ENCODE measurements at regions not wholly inside any gene's neighbourhood (a gene's known extent, or its start where the extent isn't known, plus 50 kb on each side); places are given as distances from the start of the nearest gene placed in this dataset.

DNA sequence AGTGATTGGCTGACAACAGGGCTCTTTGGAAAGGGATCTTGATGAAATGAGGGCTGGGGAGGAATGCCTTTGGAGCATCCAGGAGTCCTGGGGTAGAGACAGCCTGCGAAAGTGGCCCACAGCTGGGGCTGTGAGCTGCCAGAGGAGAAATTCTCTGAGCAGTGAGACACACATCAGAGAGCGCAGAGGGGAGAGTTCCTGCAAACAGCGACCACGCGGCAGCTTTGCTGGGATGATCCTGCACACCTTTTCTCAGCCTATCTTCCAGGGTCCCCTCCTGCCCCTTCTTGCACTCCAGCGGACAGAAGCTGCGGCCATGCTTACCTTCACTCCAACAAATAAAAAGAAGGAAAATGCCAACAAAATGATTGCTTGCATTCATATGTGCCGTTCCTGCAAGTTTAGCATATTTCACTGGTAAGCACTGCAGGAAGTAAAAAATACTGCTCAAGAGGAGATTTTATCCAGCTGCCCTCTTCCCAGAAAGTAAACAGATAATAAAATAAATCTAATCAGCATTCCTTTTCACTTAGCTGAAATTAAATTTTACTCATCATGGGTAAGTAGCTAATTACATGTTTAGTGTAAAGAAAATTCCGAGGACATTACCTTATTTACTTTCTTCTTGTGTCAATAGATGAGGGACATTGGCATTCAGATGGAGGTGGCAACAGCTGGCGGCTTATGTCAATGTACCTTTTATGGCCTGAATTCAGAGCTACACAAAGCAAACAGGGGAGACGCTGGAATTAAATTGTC lies 339.9 kb upstream of the ARID1B start:
- H3K27ac ChIP-seq = peak overlapping the region; percentile 59
- H3K4me3 ChIP-seq (ENCODE audit: low read depth, low read length) = no peak overlapping the region
- TF ChIP-seq, protein P1, sequence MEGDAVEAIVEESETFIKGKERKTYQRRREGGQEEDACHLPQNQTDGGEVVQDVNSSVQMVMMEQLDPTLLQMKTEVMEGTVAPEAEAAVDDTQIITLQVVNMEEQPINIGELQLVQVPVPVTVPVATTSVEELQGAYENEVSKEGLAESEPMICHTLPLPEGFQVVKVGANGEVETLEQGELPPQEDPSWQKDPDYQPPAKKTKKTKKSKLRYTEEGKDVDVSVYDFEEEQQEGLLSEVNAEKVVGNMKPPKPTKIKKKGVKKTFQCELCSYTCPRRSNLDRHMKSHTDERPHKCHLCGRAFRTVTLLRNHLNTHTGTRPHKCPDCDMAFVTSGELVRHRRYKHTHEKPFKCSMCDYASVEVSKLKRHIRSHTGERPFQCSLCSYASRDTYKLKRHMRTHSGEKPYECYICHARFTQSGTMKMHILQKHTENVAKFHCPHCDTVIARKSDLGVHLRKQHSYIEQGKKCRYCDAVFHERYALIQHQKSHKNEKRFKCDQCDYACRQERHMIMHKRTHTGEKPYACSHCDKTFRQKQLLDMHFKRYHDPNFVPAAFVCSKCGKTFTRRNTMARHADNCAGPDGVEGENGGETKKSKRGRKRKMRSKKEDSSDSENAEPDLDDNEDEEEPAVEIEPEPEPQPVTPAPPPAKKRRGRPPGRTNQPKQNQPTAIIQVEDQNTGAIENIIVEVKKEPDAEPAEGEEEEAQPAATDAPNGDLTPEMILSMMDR (IDR thresholded peaks at IDR 0.05; ENCODE audit: low read depth, low read length) = no peak
- H3K9me3 ChIP-seq (ENCODE audit: severe bottlenecking) = peaks cover 6% of the 10 kb centered on the region
- no peaks in the 10 kb centered on the region for H3K27me3 ChIP-seq (ENCODE audit: insufficient read depth, low read depth, severe bottlenecking)
- no peak for DNase-seq
- H3K36me3 ChIP-seq = no peaks in the 10 kb centered on the region

- no peak overlapping the region for H3K27ac ChIP-seq
- H3K4me3 ChIP-seq (ENCODE audit: low read depth, low read length) = no peak overlapping the region
- TF ChIP-seq, protein P1 (IDR thresholded peaks at IDR 0.05; ENCODE audit: low read depth, low read length) = no peak
- no peaks in the 10 kb centered on the region for H3K27me3 ChIP-seq (ENCODE audit: insufficient read depth, low read depth, severe bottlenecking)
- no peaks in the 10 kb centered on the region for H3K9me3 ChIP-seq (ENCODE audit: severe bottlenecking)
- DNase-seq = no peak
- H3K36me3 ChIP-seq = no peaks in the 10 kb centered on the region
Observed at GRCh38 chr6:156434795-156435190, 342.4 kb upstream of the ARID1B start.

GRCh38 chr6:156434049-156434794 lies 343.0 kb upstream of the ARID1B start:
- Histone ChIP-seq H3K9me3 (ENCODE audit: severe bottlenecking) (no peaks in the 10 kb centered on the region), H3K4me3 (ENCODE audit: low read depth, low read length) (no peak overlapping the region), H3K27ac (no peak overlapping the region), H3K27me3 (ENCODE audit: insufficient read depth, low read depth, severe bottlenecking) (no peaks in the 10 kb centered on the region), H3K36me3 (no peaks in the 10 kb centered on the region)
- TF ChIP-seq, protein P1 (IDR thresholded peaks at IDR 0.05; ENCODE audit: low read depth, low read length) = no peak
- no peak for DNase-seq

DNA sequence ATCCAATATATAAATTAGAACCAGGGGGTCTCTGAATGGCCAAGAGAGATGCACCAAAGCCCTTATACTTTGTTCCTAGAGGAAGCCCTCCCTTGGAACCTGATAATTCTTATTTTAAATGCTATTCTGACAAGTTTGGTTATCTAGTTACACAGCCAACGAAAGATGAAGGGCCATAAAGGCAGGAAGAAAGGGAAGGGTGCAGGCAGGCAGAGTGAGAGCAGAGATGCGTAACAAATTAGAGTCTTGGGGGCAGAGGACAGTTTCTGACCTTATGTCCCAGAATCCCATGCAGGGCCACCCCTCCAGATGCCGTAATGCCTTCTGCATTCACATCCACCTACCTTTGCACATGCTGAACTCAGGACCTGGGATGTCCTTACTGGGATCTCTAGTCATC lies 344.6 kb upstream of the ARID1B start:
- TF ChIP-seq, protein P1 (IDR thresholded peaks at IDR 0.05; ENCODE audit: low read depth, low read length) = no peak
- no peaks in the 10 kb centered on the region for H3K9me3 ChIP-seq (ENCODE audit: severe bottlenecking)
- no peak for DNase-seq
- H3K27me3 ChIP-seq (ENCODE audit: insufficient read depth, low read depth, severe bottlenecking) = no peaks in the 10 kb centered on the region
- H3K4me3 ChIP-seq (ENCODE audit: low read depth, low read length) = no peak overlapping the region
- H3K36me3 ChIP-seq = no peaks in the 10 kb centered on the region
- no peak overlapping the region for H3K27ac ChIP-seq

GRCh38 chr6:156430386-156430785 lies 346.8 kb upstream of the ARID1B start:
- Histone ChIP-seq H3K4me3 (ENCODE audit: low read depth, low read length) (no peak overlapping the region), H3K36me3 (no peaks in the 10 kb centered on the region), H3K27ac (no peak overlapping the region), H3K9me3 (ENCODE audit: severe bottlenecking) (no peaks in the 10 kb centered on the region), H3K27me3 (ENCODE audit: insufficient read depth, low read depth, severe bottlenecking) (no peaks in the 10 kb centered on the region)
- no peak for DNase-seq
- TF ChIP-seq, protein P1 (IDR thresholded peaks at IDR 0.05; ENCODE audit: low read depth, low read length) = no peak

All from WERI-Rb-1 (cell line).